Activated CD4-positive, alpha-beta T cell treated with anti-CD3 and anti-CD28 coated beads, Interleukin-10, Interleukin-2, amounts not matched to agents 100 ng/mL and 50 ng/mL, durations not matched to agents 16 hours and 8 hours (primary cell): ENCODE measurements at regions not wholly inside any gene's neighbourhood (a gene's known extent, or its start where the extent isn't known, plus 50 kb on each side); places are given as distances from the start of the nearest gene placed in this dataset.

ENCODE experiments used
- DNase-seq: peaks from one replicate; pipeline ENCODE4 v3.0.0-alpha.2; 2020

- DNase-seq = no peak
Observed at GRCh38 chr2:6487765-6488164, 377.9 kb downstream of the CMPK2 start.

DNA sequence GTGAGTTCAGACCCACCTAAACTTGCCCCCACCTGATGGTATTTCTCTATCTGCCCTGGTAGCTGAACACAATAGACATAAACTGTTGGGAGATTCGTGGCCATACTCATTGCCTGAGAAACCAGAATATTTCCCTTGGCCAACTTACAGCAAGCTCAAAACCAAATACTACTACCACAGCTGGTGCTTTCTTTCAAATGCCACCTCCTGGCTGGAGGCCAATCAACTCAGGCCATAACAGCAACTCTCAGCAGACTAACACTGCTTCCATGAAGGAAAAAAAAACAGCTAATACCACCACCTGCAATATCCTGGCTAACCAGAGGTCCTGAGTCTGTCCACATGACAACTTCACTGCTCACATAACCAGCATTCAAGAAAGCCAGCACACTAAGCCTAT, 373.1 kb downstream of the CMPK2 start:
- DNase-seq = no peak

DNA sequence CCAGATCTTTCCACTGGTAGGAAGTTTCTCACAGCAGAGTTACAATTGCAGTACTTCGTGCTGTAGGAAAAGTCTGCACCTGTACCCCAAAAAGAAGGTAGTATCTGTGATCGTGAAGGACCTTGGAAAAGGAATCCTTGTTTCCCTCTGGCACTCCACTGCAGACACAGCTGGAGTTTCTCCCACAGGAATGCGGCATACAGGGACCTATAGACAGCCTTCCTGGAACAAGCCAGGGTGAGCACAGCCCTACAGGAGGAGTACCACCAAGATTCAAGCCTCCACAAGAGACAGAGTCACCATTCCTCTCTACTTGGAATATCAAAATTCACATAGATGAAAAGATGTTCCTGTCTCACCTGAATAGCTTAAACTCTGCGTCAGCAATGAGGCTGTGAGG, 372.4 kb downstream of the CMPK2 start:
- DNase-seq = no peak

GRCh38 chr2:6493669-6494068, 372.0 kb downstream of the CMPK2 start:
- no peak for DNase-seq

DNA sequence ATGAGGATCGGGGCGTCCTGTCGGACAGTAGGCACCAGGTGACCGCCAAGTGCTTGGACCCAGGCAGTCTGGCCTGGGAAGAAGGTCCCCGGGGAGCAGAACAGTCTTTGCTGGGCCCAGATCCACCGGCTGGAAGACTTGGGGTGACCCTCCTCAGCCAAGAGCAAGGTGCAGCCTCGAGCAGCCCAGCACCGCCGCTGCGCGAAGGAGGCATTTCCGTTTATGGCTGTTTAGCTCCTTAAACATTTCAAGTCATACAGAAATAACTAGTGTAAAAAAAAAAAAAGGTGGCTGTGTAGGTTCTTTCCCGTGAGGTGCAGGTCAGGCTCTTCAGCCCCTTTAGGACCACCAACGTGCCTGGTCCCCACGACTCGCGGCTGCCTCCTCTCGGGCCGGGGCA, 370.2 kb downstream of the CMPK2 start:
- DNase-seq = no peak

- no peak for DNase-seq
Observed at GRCh38 chr2:6496376-6496775, 369.3 kb downstream of the CMPK2 start.

GRCh38 chr2:6497048-6497447, 368.7 kb downstream of the CMPK2 start:
- no peak for DNase-seq

DNA sequence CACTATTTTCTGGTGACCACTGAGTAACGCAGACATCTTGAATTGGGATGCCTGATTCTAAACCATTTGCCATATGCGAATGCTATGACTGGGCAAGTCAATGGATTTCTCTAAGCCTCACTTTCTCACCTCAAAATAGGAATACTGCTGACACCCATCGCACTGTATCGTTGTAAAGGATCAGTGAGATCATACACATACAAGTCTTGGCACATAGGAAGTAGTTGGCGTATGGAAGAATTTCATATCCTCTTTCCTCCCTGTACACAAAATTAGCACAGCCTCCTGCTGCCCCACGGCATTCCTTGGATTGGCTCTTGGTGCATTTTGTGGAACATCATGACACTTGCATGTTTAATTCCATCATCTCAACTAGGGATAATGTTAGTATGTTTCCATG, 366.9 kb downstream of the CMPK2 start:
- no peak for DNase-seq

- DNase-seq = no peak
Observed at GRCh38 chr2:6499691-6500090, 366.0 kb downstream of the CMPK2 start.

GRCh38 chr2:6506361-6506794, 359.3 kb downstream of the CMPK2 start:
- DNase-seq = no peak

DNA sequence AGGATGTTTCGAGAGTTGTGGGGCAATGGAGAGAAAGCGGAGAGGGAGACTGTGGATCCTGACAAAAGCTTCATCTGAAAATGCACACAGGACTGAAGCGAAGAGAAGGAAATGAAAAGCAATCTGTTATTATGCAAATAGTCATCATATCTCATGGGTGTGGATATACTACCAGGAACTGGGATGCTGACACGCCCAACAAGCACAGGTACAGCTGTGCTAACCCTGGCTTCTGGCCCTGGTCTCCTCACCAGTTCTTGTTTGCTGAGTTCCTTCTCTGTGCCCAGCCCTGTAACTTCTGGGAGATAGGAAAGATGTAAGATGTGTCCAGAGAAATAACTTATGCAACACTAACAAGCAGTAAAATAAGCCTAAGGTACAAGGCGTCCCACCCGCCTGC, 358.8 kb downstream of the CMPK2 start:
- no peak for DNase-seq

DNA sequence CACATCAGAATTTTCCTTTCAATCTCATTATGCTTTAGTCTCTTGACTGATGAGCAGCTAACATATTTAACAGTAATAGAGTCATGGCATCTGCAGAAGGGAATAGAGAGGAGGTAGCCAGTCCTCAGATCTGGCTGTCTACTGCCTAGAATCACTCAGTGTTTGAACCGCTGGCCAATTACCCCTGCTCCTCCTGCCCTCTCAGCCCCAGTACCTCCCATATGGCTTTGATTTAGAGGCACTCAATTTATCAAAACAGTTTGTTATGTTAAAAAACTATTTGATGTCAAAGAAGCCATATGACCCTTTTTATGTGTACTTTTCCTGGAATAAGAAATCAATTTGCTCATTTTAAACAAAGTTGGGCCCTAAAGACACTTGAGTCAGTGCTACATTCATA, 355.2 kb downstream of the CMPK2 start:
- no peak for DNase-seq

- no peak for DNase-seq
Observed at GRCh38 chr2:6512589-6512988, 353.1 kb downstream of the CMPK2 start.

DNA sequence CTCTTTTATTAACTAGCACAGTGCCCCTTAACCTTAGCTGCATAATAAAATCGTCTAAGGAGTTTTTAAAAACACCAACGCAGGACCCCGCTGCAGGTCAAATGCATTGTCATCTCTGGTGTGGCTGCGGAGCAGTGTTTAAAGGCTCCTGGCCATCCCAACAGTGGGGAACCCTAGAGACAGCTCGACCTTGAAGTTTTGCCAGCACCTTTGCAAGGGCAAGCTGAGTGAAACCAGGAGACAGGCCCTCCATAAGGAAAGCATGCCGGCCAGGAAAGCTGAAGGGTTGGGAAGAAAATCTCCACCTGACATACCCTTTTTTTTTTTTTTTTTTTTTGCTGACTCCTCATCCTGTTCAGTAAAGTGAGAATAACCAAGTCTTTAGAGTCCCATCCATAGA, 349.0 kb downstream of the CMPK2 start:
- no peak for DNase-seq

GRCh38 chr2:6518361-6518760, 347.3 kb downstream of the CMPK2 start:
- no peak for DNase-seq

DNA sequence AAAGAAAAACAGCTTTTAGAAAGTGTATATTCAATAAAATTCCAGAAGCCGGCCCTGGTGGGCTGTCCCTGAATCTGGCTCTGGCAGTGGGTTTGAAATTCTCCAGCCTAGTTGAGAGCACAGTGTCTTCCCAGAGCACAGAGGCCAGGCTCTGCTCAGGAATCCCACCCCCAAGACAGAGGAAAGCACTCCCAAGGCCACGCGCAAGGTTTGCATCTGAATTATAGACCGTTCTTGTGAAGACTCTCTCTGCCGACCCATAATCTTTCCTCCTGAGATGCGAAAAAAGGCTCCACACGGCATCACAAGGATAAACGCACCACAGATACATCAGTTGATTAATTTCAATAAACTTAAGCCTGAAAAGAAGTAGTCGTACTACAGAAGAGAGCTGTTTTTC, 342.2 kb downstream of the CMPK2 start:
- DNase-seq = no peak

DNA sequence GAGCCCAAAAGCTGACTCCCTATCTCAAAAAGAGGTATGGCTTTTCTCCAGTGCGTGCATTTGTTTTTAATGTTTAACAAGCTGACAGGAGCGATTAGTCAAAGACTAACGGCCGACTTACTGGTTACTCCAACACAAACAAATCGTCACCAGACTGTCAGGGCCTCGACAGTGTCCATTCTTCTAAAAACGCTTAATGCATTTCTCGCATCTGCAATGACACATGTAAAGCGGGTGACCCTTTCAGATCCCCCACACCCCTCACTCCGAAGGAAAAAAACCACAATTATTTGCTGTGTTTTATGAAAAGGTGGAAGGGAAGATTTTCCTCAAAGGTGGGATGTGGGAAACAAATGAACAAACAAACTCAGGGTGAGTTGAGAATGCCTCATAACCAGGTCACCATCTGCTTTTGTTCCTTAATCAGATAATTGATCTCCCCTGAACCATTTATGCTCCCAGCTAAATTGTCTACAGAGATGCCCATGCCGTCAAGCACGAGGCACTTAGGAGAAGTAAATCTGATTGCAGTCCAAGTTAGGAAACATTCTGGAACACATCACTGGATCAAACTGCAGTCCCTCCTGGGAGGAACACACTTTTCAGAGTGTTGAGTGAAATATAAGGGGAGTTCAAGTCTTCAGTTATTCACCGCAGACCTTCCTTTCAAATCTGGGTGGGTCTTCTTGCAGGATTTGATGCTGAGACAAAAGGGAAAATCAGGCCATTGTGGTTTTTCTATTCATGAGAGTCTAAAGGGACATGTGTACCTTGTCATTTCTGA, 340.8 kb downstream of the CMPK2 start:
- no peak for DNase-seq

GRCh38 chr2:6525475-6525964, 340.2 kb downstream of the CMPK2 start:
- no peak for DNase-seq

GRCh38 chr2:6526093-6526824, 339.4 kb downstream of the CMPK2 start:
- no peak for DNase-seq

- DNase-seq = no peak
Observed at GRCh38 chr2:6531304-6531703, 334.4 kb downstream of the CMPK2 start.

DNA sequence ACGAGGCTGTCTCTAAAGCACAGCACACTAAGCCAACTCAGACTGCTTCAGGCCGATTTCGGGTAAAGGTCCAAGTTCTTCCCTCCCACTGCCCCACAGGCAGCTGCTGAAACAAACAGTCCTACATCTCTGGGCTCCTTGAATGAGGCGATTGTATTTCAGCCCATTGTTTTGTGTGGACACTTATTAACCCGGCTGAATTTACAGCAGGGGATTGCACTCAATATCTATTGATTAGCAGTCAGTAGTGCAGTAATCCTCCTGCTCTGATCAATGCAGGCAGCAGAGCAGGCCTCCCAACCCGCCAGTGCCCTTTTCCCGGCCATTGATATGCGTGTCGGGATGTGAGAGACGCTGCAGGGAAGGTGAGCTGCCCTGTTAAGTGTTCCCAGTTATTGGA, 330.1 kb downstream of the CMPK2 start:
- no peak for DNase-seq

GRCh38 chr2:6538607-6539006, 327.1 kb downstream of the CMPK2 start:
- DNase-seq = no peak

DNA sequence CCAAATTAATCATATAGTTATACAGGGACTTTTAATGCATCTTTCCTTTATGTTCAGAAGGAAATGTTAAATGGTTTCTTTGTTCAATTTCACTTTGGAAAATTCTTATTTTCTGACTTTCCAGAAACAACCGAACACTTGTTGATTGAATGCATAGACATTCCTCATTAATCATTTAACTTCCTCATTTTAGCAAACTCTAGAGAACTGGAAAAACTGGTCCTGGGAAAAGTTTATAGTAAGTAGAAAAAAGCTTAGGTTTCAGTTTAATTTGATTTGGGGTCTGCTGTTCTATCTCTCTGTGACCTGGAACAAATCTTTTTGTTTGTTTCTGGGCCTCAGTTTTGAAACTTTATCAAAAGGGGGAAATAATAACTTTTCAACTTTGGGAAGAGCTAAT, 320.4 kb downstream of the CMPK2 start:
- no peak for DNase-seq

DNA sequence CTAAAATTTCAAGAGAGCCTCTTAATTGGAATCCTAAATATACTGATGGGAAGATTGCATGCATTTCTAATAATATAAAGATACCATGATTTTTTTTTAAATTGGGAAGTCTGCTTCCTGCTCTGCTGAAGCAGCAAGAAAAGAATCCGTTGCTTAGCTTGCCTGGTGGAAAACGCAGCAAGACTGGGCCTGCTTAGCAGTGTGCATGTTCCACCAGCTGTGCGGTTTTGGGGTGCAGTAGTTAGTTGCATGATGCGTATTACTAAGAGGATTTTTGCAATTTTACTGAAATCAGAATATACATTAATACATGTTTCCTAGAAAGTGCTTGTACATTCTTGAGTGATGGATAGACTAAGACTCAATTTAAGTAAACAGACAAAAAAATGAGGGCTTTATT, 319.9 kb downstream of the CMPK2 start:
- no peak for DNase-seq
